GM12865 (cell line): ENCODE measurements at regions not wholly inside any gene's neighbourhood (a gene's known extent, or its start where the extent isn't known, plus 50 kb on each side); places are given as distances from the start of the nearest gene placed in this dataset.

Source experiments
- DNase-seq: peaks from one replicate; pipeline ENCODE4 v3.0.0; 2010; ENCODE audit warnings: low read depth
- H3K4me3 ChIP-seq: 2 replicates; pipeline ENCODE4 v1.5.1; 2011; ENCODE audit warnings: mild to moderate bottlenecking, low read depth, low read length, control low read depth
- CTCF ChIP-seq: IDR thresholded peaks from 2 replicates; pipeline ENCODE4 v1.5.1; 2011; ENCODE audit warnings: low read length, control low read depth, low read depth, inconsistent platforms; ENCODE audit not compliant: insufficient read depth; ENCODE audit errors: missing control alignments

- DNase-seq = no peak
- H3K4me3 ChIP-seq = no peak overlapping the region
- no peak for TF ChIP-seq CTCF
Measured at GRCh38 chr3:117195034-117195433, 485.5 kb downstream of the TUSC7 start.

- no peak for TF ChIP-seq CTCF
- no peak overlapping the region for H3K4me3 ChIP-seq
- no peak for DNase-seq
Measured at GRCh38 chr3:117200962-117201361, 491.4 kb downstream of the TUSC7 start.

GRCh38 chr3:117201901-117202774, 492.6 kb downstream of the TUSC7 start:
- TF ChIP-seq CTCF = no peak
- DNase-seq = no peak
- H3K4me3 ChIP-seq = no peak overlapping the region

GRCh38 chr3:117217355-117217754, 507.8 kb downstream of the TUSC7 start:
- DNase-seq = no peak
- no peak for TF ChIP-seq CTCF

GRCh38 chr3:117217760-117218316, 508.3 kb downstream of the TUSC7 start:
- DNase-seq = no peak
- TF ChIP-seq CTCF = no peak
- no peak overlapping the region for H3K4me3 ChIP-seq

More at GRCh38 chr3:117217355-117217754, 507.8 kb downstream of the TUSC7 start:
- H3K4me3 ChIP-seq = no peak overlapping the region

GRCh38 chr3:117218641-117219048, 509.1 kb downstream of the TUSC7 start:
- no peak for DNase-seq
- no peak overlapping the region for H3K4me3 ChIP-seq
- no peak for TF ChIP-seq CTCF
